DND-41 (cell line): ENCODE measurements at regions not wholly inside any gene's neighbourhood (a gene's known extent, or its start where the extent isn't known, plus 50 kb on each side); places are given as distances from the start of the nearest gene placed in this dataset.

Experiments
- ATAC-seq: fragments of 200-7000 bp; cut with Tn5 transposase; 3 replicates; pipeline ENCODE4 v1.9.1; 2021; ENCODE audit warnings: low read depth; ENCODE audit not compliant: insufficient read depth
- DNase-seq: peaks from one replicate; pipeline ENCODE4 v3.0.0-alpha.2; 2020
- H2AFZ ChIP-seq: 2 replicates; pipeline ENCODE4 v1.6.0; 2012; ENCODE audit warnings: low read depth, low read length
- H3K27ac ChIP-seq: 2 replicates; pipeline ENCODE4 v1.5.1; 2012; ENCODE audit warnings: low read length, inconsistent platforms
- H3K27me3 ChIP-seq: fragments of 200-600 bp; sonication (generic); 2 replicates; pipeline ENCODE4 v1.6.0; 2012; ENCODE audit warnings: low read length, mild to moderate bottlenecking, inconsistent platforms; ENCODE audit not compliant: insufficient read depth, poor library complexity
- H3K36me3 ChIP-seq: 2 replicates; pipeline ENCODE4 v1.5.1; 2012; ENCODE audit warnings: low read length, inconsistent platforms; ENCODE audit not compliant: insufficient read depth
- H3K4me1 ChIP-seq: 2 replicates; pipeline ENCODE4 v1.5.1; 2012; ENCODE audit warnings: mild to moderate bottlenecking, low read length; ENCODE audit not compliant: insufficient read depth
- H3K4me2 ChIP-seq: 2 replicates; pipeline ENCODE4 v1.6.0; 2012; ENCODE audit warnings: mild to moderate bottlenecking, moderate library complexity, low read length, inconsistent platforms; ENCODE audit not compliant: insufficient read depth
- H3K4me3 ChIP-seq, 2 experiments: fragments of 200-600 bp in 1 of 2; shearing (Covaris generic) in 1 of 2; 2 replicates each; pipeline ENCODE4 v1.5.1; 2012 to 2016; ENCODE audit warnings: inconsistent platforms in 2 of 2, low read length in 2 of 2, mild to moderate bottlenecking in 2 of 2, low read depth in 1 of 2, moderate library complexity in 1 of 2
- H3K79me2 ChIP-seq: 2 replicates; pipeline ENCODE4 v1.6.0; 2012; ENCODE audit warnings: low read length, inconsistent platforms; ENCODE audit not compliant: insufficient read depth
- H3K9ac ChIP-seq: 2 replicates; pipeline ENCODE4 v1.6.0; 2012; ENCODE audit warnings: low read depth, mild to moderate bottlenecking, inconsistent platforms, low read length, moderate library complexity
- H3K9me3 ChIP-seq: 2 replicates; pipeline ENCODE4 v1.5.1; 2012; ENCODE audit warnings: low read length, moderate library complexity, mild to moderate bottlenecking, inconsistent platforms; ENCODE audit not compliant: insufficient read depth, severe bottlenecking
- H4K20me1 ChIP-seq: 2 replicates; pipeline ENCODE4 v1.6.0; 2012; ENCODE audit warnings: low read length; ENCODE audit not compliant: insufficient read depth
- CTCF ChIP-seq: IDR thresholded peaks from 2 replicates; pipeline ENCODE4 v1.5.1; 2012; ENCODE audit warnings: borderline replicate concordance, low read length, moderate library complexity, mild to moderate bottlenecking; ENCODE audit not compliant: poor library complexity, severe bottlenecking; ENCODE audit errors: extremely low read depth
- EZH2 ChIP-seq: IDR thresholded peaks from 3 replicates; pipeline ENCODE4 v1.6.1; 2012; ENCODE audit warnings: borderline replicate concordance, low read depth, mild to moderate bottlenecking, moderate library complexity, low read length, inconsistent platforms; ENCODE audit not compliant: severe bottlenecking

- Histone ChIP-seq H3K27me3 (no peaks in the 10 kb centered on the region), H4K20me1 (no peaks in the 10 kb centered on the region), H2AFZ (no peak overlapping the region), H3K27ac (no peak overlapping the region), H3K4me2 (no peak overlapping the region), H3K4me3 (no peak overlapping the region), H3K9ac (no peak overlapping the region), H3K79me2 (no peaks in the 10 kb centered on the region), H3K4me1 (no peaks in the 10 kb centered on the region), H3K9me3 (no peaks in the 10 kb centered on the region), H3K36me3 (no peaks in the 10 kb centered on the region)
- no peak for DNase-seq
- no peak for TF ChIP-seq EZH2
- no peak for TF ChIP-seq CTCF
- no peak for ATAC-seq
Observed at GRCh38 chr3:109939817-109940216, 602.5 kb upstream of the DPPA4 start.

GRCh38 chr3:109943181-109943580, 605.8 kb upstream of the DPPA4 start:
- DNase-seq: no peak
- ATAC-seq: no peak
- TF ChIP-seq CTCF (no peak), EZH2 (no peak)

GRCh38 chr3:109944836-109945235, 607.5 kb upstream of the DPPA4 start:
- H3K4me3 ChIP-seq: no peak overlapping the region
- ATAC-seq (no peak), DNase-seq (no peak)
- no peak overlapping the region for H2AFZ ChIP-seq
- H3K79me2 ChIP-seq: no peaks in the 10 kb centered on the region
- no peak overlapping the region for H3K9ac ChIP-seq
- H3K4me1 ChIP-seq: no peaks in the 10 kb centered on the region
- H4K20me1 ChIP-seq: no peaks in the 10 kb centered on the region
- H3K4me2 ChIP-seq: no peak overlapping the region
- no peak overlapping the region for H3K27ac ChIP-seq
- H3K9me3 ChIP-seq: no peaks in the 10 kb centered on the region
- no peaks in the 10 kb centered on the region for H3K27me3 ChIP-seq
- H3K36me3 ChIP-seq: no peaks in the 10 kb centered on the region
- TF ChIP-seq EZH2: no peak

More at GRCh38 chr3:109943181-109943580, 605.8 kb upstream of the DPPA4 start:
- H2AFZ ChIP-seq: no peak overlapping the region
- no peak overlapping the region for H3K27ac ChIP-seq
- no peak overlapping the region for H3K4me2 ChIP-seq
- H3K27me3 ChIP-seq: no peaks in the 10 kb centered on the region
- no peaks in the 10 kb centered on the region for H3K36me3 ChIP-seq
- no peaks in the 10 kb centered on the region for H3K4me1 ChIP-seq
- H3K9me3 ChIP-seq: no peaks in the 10 kb centered on the region
- H4K20me1 ChIP-seq: no peaks in the 10 kb centered on the region
- H3K9ac ChIP-seq: no peak overlapping the region
- no peaks in the 10 kb centered on the region for H3K79me2 ChIP-seq
- H3K4me3 ChIP-seq: no peak overlapping the region

- Histone ChIP-seq H3K4me3 (no peak overlapping the region), H3K9ac (no peak overlapping the region), H3K4me1 (no peaks in the 10 kb centered on the region), H3K36me3 (no peaks in the 10 kb centered on the region), H2AFZ (no peak overlapping the region), H3K27ac (no peak overlapping the region), H3K27me3 (no peaks in the 10 kb centered on the region), H3K9me3 (no peaks in the 10 kb centered on the region), H3K79me2 (no peaks in the 10 kb centered on the region), H4K20me1 (no peaks in the 10 kb centered on the region), H3K4me2 (no peak overlapping the region)
- ATAC-seq (no peak), DNase-seq (no peak)
- TF ChIP-seq CTCF: no peak
- TF ChIP-seq EZH2: no peak
Observed at GRCh38 chr3:109952924-109953323, 615.6 kb upstream of the DPPA4 start.
